HG02973 (cell line): ENCODE measurements at regions not wholly inside any gene's neighbourhood (a gene's known extent, or its start where the extent isn't known, plus 50 kb on each side); places are given as distances from the start of the nearest gene placed in this dataset.
"Not testable (repeated sequence)": the region's sequence is repeated elsewhere in the genome, so short reads cannot be mapped to it uniquely, and the experiment has no call there.

Experiments used
- ATAC-seq: cut with Tn5 transposase; IDR thresholded peaks from one replicate; pipeline ENCODE4 v1.9.1; 2021; ENCODE audit warnings: moderate library complexity; ENCODE audit not compliant: unreplicated experiment

GRCh38 chr17:21550031-21550430 lies 142.3 kb upstream of the KCNJ18 start:
- ATAC-seq, result not testable (repeated sequence)

GRCh38 chr17:21551081-21551881 lies 141.0 kb upstream of the KCNJ18 start:
- ATAC-seq, result no peak

- ATAC-seq, result not testable (repeated sequence)
These were observed 133.4 kb upstream of the KCNJ18 start for GRCh38 chr17:21558921-21559320.

- ATAC-seq, result no peak
These were observed 128.1 kb upstream of the KCNJ18 start for GRCh38 chr17:21564262-21564661.

- not testable (repeated sequence) for ATAC-seq
These were observed 127.6 kb upstream of the KCNJ18 start for GRCh38 chr17:21564757-21565156.

- ATAC-seq, result not testable (repeated sequence)
These were observed 121.9 kb upstream of the KCNJ18 start for GRCh38 chr17:21570427-21570826.

- not testable (repeated sequence) for ATAC-seq
These were observed 120.2 kb upstream of the KCNJ18 start for GRCh38 chr17:21572148-21572547.

GRCh38 chr17:21573271-21573960 lies 118.9 kb upstream of the KCNJ18 start:
- ATAC-seq, result not testable (repeated sequence)

- no peak for ATAC-seq
These were observed 118.2 kb upstream of the KCNJ18 start for GRCh38 chr17:21573961-21574610.

GRCh38 chr17:21574611-21575255 lies 117.6 kb upstream of the KCNJ18 start:
- not testable (repeated sequence) for ATAC-seq

GRCh38 chr17:21578783-21579182 lies 113.5 kb upstream of the KCNJ18 start:
- ATAC-seq, result not testable (repeated sequence)

GRCh38 chr17:21592774-21593173 lies 99.5 kb upstream of the KCNJ18 start:
- ATAC-seq, result no peak

GRCh38 chr17:21593452-21594105 lies 98.7 kb upstream of the KCNJ18 start:
- not testable (repeated sequence) for ATAC-seq

- no peak for ATAC-seq
These were observed 97.2 kb upstream of the KCNJ18 start for GRCh38 chr17:21595086-21595485.

- ATAC-seq, result no peak
These were observed 90.1 kb upstream of the KCNJ18 start for GRCh38 chr17:21602176-21602575.

GRCh38 chr17:21603292-21603691 lies 89.0 kb upstream of the KCNJ18 start:
- ATAC-seq, result not testable (repeated sequence)

- not testable (repeated sequence) for ATAC-seq
These were observed 80.9 kb upstream of the KCNJ18 start for GRCh38 chr17:21611443-21611842.

- not testable (repeated sequence) for ATAC-seq
These were observed 79.9 kb upstream of the KCNJ18 start for GRCh38 chr17:21612123-21613070.

GRCh38 chr17:21613071-21613429 lies 79.3 kb upstream of the KCNJ18 start:
- no peak for ATAC-seq

GRCh38 chr17:21626987-21627386 lies 65.3 kb upstream of the KCNJ18 start:
- ATAC-seq, result not testable (repeated sequence)
